K562 (cell line): ENCODE measurements at regions not wholly inside any gene's neighbourhood (a gene's known extent, or its start where the extent isn't known, plus 50 kb on each side); places are given as distances from the start of the nearest gene placed in this dataset.

Experiments
- ATAC-seq: fragments of 200-7000 bp; cut with Tn5 transposase; 3 replicates; pipeline ENCODE4 v1.9.1; 2020; ENCODE audit warnings: moderate library complexity
- BruUV-seq: library from RNA; stranded (reverse); fragments of 400-500 nt; replicated peaks from 2 replicates; lab custom pipeline; 2021; lab: Mats Ljungman, UMichigan
- CTCF ChIA-PET: fragments of 300-600 bp; formaldehyde crosslinking; extraction: SDS; loops from one replicate; lab custom pipeline; 2021; ENCODE audit warnings: low intra/inter-chr PET ratio; lab: Yijun Ruan, JAX
- POLR2A ChIA-PET: fragments of 300-600, 350-650 bp; sonication (Branson Sonifier 250); formaldehyde crosslinking; extraction: SDS; loops from one replicate; lab custom pipeline; 2021; ENCODE audit warnings: antibody characterized with exemption, inconsistent platforms; lab: Yijun Ruan, JAX
- DNase-seq, 4 experiments: peaks; one replicate each; pipeline versions ENCODE4 v3.0.0 to v3.0.0-alpha.2; 2011 to 2018; ENCODE audit warnings: low spot score in 3 of 4, mixed read lengths in 3 of 4; ENCODE audit errors: extremely low read depth in 1 of 4
- FAIRE-seq: peaks from 2 replicates; lab custom pipeline; 2011; peaks lifted over from hg19 to GRCh38; lab: Jason Lieb, UNC
- H2AFZ ChIP-seq: 2 replicates; pipeline ENCODE4 v1.6.0; 2011; ENCODE audit warnings: low read depth, low read length, control low read depth, inconsistent platforms
- H3K27ac ChIP-seq: fragments of 200-600 bp; 3 replicates; pipeline ENCODE4 v1.8.0; 2011; ENCODE audit warnings: low read depth, mild to moderate bottlenecking, control low read depth, inconsistent platforms, low read length, moderate library complexity, mixed read lengths; ENCODE audit errors: extremely low read depth
- H3K27me3 ChIP-seq, 2 experiments: fragments of 300-600 bp in 1 of 2; 2 replicates in 1 of 2; 3 replicates in 1 of 2; pipeline versions ENCODE4 v1.6.0 to v1.8.0; 2011; ENCODE audit warnings: inconsistent platforms in 2 of 2, low read length in 2 of 2, mild to moderate bottlenecking in 1 of 2, mixed read lengths in 1 of 2, moderate library complexity in 1 of 2; ENCODE audit not compliant: control insufficient read depth in 2 of 2, insufficient read depth in 2 of 2
- H3K36me3 ChIP-seq: fragments of 300-600 bp; 3 replicates; pipeline ENCODE4 v1.8.0; 2011; ENCODE audit warnings: mild to moderate bottlenecking, low read length, inconsistent platforms; ENCODE audit not compliant: control insufficient read depth, insufficient read depth
- H3K4me1 ChIP-seq, 2 experiments: fragments of 200-600 bp in 1 of 2; replicated peaks in 1 of 2; 2 replicates in 1 of 2; 3 replicates in 1 of 2; pipeline versions ENCODE4 v1.5.1 to v1.8.0; 2011; ENCODE audit warnings: inconsistent platforms in 2 of 2, low read length in 2 of 2, mild to moderate bottlenecking in 1 of 2, mixed read lengths in 1 of 2, moderate library complexity in 1 of 2; ENCODE audit not compliant: control insufficient read depth in 2 of 2, insufficient read depth in 2 of 2
- H3K4me2 ChIP-seq: 2 replicates; pipeline ENCODE4 v1.6.1; 2011; ENCODE audit warnings: low read length, control low read depth, inconsistent platforms, mixed read lengths; ENCODE audit not compliant: insufficient read depth
- H3K4me3 ChIP-seq: fragments of 200-600 bp; sonication (generic), shearing (Covaris generic); 2 replicates; pipeline ENCODE4 v1.5.1; 2016; ENCODE audit warnings: control low read depth, inconsistent platforms
- H3K79me2 ChIP-seq: fragments of 200-600 bp; 3 replicates; pipeline ENCODE4 v1.8.0; 2011; ENCODE audit warnings: low read length, inconsistent platforms; ENCODE audit not compliant: control insufficient read depth, insufficient read depth
- H3K9ac ChIP-seq, 2 experiments: 2 replicates each; pipeline versions ENCODE4 v1.6.0 to v1.6.1; 2011; ENCODE audit warnings: low read depth in 2 of 2, low read length in 2 of 2, control low read depth in 1 of 2, inconsistent platforms in 1 of 2, mild to moderate bottlenecking in 1 of 2, mixed read lengths in 1 of 2; ENCODE audit not compliant: insufficient read depth in 1 of 2
- H3K9me1 ChIP-seq: one replicate; pipeline ENCODE4 v1.6.0; 2011; ENCODE audit warnings: inconsistent platforms, mild to moderate bottlenecking, low read length, moderate library complexity; ENCODE audit not compliant: control insufficient read depth, insufficient read depth
- H3K9me3 ChIP-seq: replicated peaks from 2 replicates; pipeline ENCODE4 v1.5.1; 2011; ENCODE audit warnings: low read depth, low read length, inconsistent platforms; ENCODE audit not compliant: control insufficient read depth, insufficient read depth
- H4K20me1 ChIP-seq: replicated peaks from 2 replicates; pipeline ENCODE4 v1.6.1; 2011; ENCODE audit warnings: low read length, inconsistent platforms, mixed read lengths; ENCODE audit not compliant: control insufficient read depth, insufficient read depth
- BCL6 ChIP-seq: fragments of 250-450 bp; sonication (Bioruptor Pico); IDR thresholded peaks from 2 replicates; pipeline ENCODE4 v1.4.0; 2020
- ELK3 ChIP-seq: fragments of 450-650 bp; formaldehyde crosslinking; IDR thresholded peaks from 2 replicates; pipeline ENCODE4 v1.4.0; 2020; ENCODE audit warnings: mild to moderate bottlenecking
- FOS ChIP-seq: IDR thresholded peaks from 3 replicates; pipeline ENCODE4 v1.6.1; 2011; ENCODE audit not compliant: insufficient read length; ENCODE audit errors: extremely low read depth
- FUS ChIP-seq: fragments of 200-400 bp; formaldehyde crosslinking; optimal IDR thresholded peaks from 2 replicates; pipeline ENCODE3; 2017; ENCODE audit warnings: low read depth, low read length
- GATAD2A ChIP-seq: fragments of 450-650 bp; IDR thresholded peaks from 2 replicates; pipeline ENCODE4 v1.6.1; 2017
- LCOR ChIP-seq: sonication (generic); formaldehyde crosslinking; IDR thresholded peaks from 2 replicates; pipeline ENCODE4 v1.8.0; 2022; ENCODE audit warnings: mild to moderate bottlenecking, missing genetic modification reagents
- MED1 ChIP-seq: sonication (generic); formaldehyde crosslinking; IDR thresholded peaks from 2 replicates; pipeline ENCODE4 v1.8.1; 2023; ENCODE audit warnings: missing genetic modification reagents, borderline replicate concordance
- MYC ChIP-seq, 2 experiments: fragments of 250-450 bp in 1 of 2; sonication (Bioruptor Pico) in 1 of 2; IDR thresholded peaks; 2 replicates each; pipeline versions ENCODE4 v1.5.1 to v1.6.1; 2012 to 2021; ENCODE audit warnings: low read depth in 2 of 2, borderline replicate concordance in 1 of 2, improper control_type of control experiment in 1 of 2, low read length in 1 of 2, mild to moderate bottlenecking in 1 of 2, moderate library complexity in 1 of 2
- NR1H2 ChIP-seq: sonication (generic); formaldehyde crosslinking; IDR thresholded peaks from 2 replicates; pipeline ENCODE4 v1.4.0; 2020; ENCODE audit warnings: mild to moderate bottlenecking, missing genetic modification reagents
- NR4A1 ChIP-seq, 2 experiments: fragments of 250-450 bp in 1 of 2; fragments of 450-650 bp in 1 of 2; sonication (Bioruptor Pico) in 1 of 2; IDR thresholded peaks; 2 replicates each; pipeline versions ENCODE4 v1.4.0 to v1.6.1; 2016 to 2020; ENCODE audit warnings: mild to moderate bottlenecking in 2 of 2, missing compliant biosample characterization in 1 of 2, missing genetic modification characterization in 1 of 2, moderate library complexity in 1 of 2
- PHF8 ChIP-seq: fragments of 200-600 bp; sonication (generic); IDR thresholded peaks from 2 replicates; pipeline ENCODE4 v1.6.1; 2012; ENCODE audit warnings: mixed run types, mild to moderate bottlenecking, inconsistent platforms, low read length, moderate library complexity, borderline replicate concordance
- POLR2G ChIP-seq: fragments of 200-400 bp; formaldehyde crosslinking; IDR thresholded peaks from 2 replicates; pipeline ENCODE4 v1.6.1; 2017; ENCODE audit warnings: low read depth, mild to moderate bottlenecking, antibody characterized with exemption, low read length, moderate library complexity
- RBM14 ChIP-seq: fragments of 200-400 bp; formaldehyde crosslinking; IDR thresholded peaks from 2 replicates; pipeline ENCODE4 v1.6.1; 2018; ENCODE audit warnings: low read depth, mild to moderate bottlenecking, low read length, moderate library complexity, borderline replicate concordance; ENCODE audit not compliant: insufficient read depth
- SNRNP70 ChIP-seq: fragments of 200-400 bp; formaldehyde crosslinking; optimal IDR thresholded peaks from 2 replicates; pipeline ENCODE3; 2017; ENCODE audit warnings: low read depth, low read length
- TAF9B ChIP-seq: fragments of 450-650 bp; IDR thresholded peaks from 2 replicates; pipeline ENCODE4 v1.6.1; 2018; ENCODE audit warnings: mild to moderate bottlenecking; ENCODE audit not compliant: partially characterized antibody
- ZBTB17 ChIP-seq: fragments of 450-650 bp; formaldehyde crosslinking; IDR thresholded peaks from 2 replicates; pipeline ENCODE4 v1.4.0; 2020; ENCODE audit warnings: mild to moderate bottlenecking
- ZNF282 ChIP-seq: sonication (generic); formaldehyde crosslinking; IDR thresholded peaks from 2 replicates; pipeline ENCODE4 v1.8.1; 2023; ENCODE audit warnings: missing genetic modification reagents
- ZNF436 ChIP-seq: fragments of 250-450, 450-650 bp; sonication (Bioruptor Pico); formaldehyde crosslinking; IDR thresholded peaks from 2 replicates; pipeline ENCODE4 v1.7.0; 2020; ENCODE audit warnings: mild to moderate bottlenecking
- WGBS: fragments of 100-300 bp; shearing (Covaris generic); methylation state at CpG from one replicate; pipeline ENCODE4 v1.1.6; 2016; ENCODE audit warnings: low coverage, mixed read lengths; ENCODE audit not compliant: insufficient coverage; ENCODE audit errors: missing lambda C conversion rate; 5-methylcytosine and 5-hydroxymethylcytosine counted together
- in situ Hi-C: fragments of 300-500 bp; cut with MboI; formaldehyde crosslinking; loops from 4 replicates; pipeline ENCODE4 v1.15.0; 2018; ENCODE audit warnings: inconsistent platforms, mixed read lengths
- intact Hi-C: fragments of 100-400 bp; cut with micrococcal nuclease; formaldehyde crosslinking; loops from 2 replicates; pipeline ENCODE4 v1.14.2; 2022
- TF ChIP-seq, protein P1 (sequence below): fragments of 450-650 bp; IDR thresholded peaks from 2 replicates; pipeline ENCODE4 v1.6.1; 2016; ENCODE audit warnings: mild to moderate bottlenecking

DNA sequence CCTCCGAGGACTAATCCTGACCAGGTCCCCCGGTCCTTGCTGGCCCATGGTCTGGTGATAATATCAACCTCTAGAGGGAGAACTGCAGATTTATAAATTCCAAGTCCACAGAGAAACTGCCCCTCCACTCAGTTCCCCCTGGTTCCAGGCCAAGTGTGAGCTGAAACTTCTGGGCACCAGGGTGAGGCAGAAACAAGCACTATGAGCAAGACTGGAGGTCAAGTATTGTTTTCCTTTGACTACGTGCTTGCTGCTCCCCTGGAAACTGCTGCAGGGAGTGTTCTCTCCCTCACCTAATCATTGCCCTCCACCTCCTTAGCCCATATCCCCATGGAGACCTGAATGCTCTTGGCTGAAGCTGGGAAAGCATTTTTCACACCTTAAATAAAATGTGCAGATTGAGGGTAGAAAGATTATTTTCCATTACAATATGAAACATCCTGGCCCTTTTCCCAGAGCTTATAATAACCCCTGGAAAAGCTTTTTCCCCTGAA is 135.2 kb downstream of the RDH14 start:
- POLR2A ChIA-PET = no interaction called here
- no peak for ATAC-seq
- Histone ChIP-seq H3K79me2 (no peaks in the 10 kb centered on the region), H3K4me3 (no peak overlapping the region), H3K4me1 (no peaks in the 10 kb centered on the region), H3K9ac (no peak overlapping the region), H3K4me2 (no peak overlapping the region), H3K9me1 (no peaks in the 10 kb centered on the region), H3K9me3 (no peaks in the 10 kb centered on the region), H2AFZ (no peak overlapping the region), H3K27me3 (no peaks in the 10 kb centered on the region), H4K20me1 (no peaks in the 10 kb centered on the region), H3K27ac (no peak overlapping the region), H3K36me3 (no peaks in the 10 kb centered on the region)
- in situ Hi-C loops = loop anchor here (25.0 kb wide), 1 partner anchor 937 kb away; the partner anchor contains the start of gene OSR1
- CTCF ChIA-PET = no interaction called here
- no TSS peak for BruUV-seq
- intact Hi-C loops = no loop called here
- DNase-seq = no peak
- 2% methylated on average over 3 of the region's 3 CpGs for WGBS
- FAIRE-seq = no peak
- TF ChIP-seq ZNF436 (CRISPR knock-in tag) = no peak
- TF ChIP-seq GATAD2A = no peak
- no peak for TF ChIP-seq LCOR (CRISPR knock-in tag)
- no peak for TF ChIP-seq ZNF282 (CRISPR knock-in tag)
- TF ChIP-seq PHF8 = no peak
- TF ChIP-seq ZBTB17 (CRISPR knock-in tag) = no peak
- TF ChIP-seq MED1 (CRISPR knock-in tag) = no peak
- TF ChIP-seq FUS = no peak
- TF ChIP-seq, protein P1, sequence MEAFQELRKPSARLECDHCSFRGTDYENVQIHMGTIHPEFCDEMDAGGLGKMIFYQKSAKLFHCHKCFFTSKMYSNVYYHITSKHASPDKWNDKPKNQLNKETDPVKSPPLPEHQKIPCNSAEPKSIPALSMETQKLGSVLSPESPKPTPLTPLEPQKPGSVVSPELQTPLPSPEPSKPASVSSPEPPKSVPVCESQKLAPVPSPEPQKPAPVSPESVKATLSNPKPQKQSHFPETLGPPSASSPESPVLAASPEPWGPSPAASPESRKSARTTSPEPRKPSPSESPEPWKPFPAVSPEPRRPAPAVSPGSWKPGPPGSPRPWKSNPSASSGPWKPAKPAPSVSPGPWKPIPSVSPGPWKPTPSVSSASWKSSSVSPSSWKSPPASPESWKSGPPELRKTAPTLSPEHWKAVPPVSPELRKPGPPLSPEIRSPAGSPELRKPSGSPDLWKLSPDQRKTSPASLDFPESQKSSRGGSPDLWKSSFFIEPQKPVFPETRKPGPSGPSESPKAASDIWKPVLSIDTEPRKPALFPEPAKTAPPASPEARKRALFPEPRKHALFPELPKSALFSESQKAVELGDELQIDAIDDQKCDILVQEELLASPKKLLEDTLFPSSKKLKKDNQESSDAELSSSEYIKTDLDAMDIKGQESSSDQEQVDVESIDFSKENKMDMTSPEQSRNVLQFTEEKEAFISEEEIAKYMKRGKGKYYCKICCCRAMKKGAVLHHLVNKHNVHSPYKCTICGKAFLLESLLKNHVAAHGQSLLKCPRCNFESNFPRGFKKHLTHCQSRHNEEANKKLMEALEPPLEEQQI = no peak
- no peak for TF ChIP-seq TAF9B
- no peak for TF ChIP-seq FOS
- TF ChIP-seq MYC (IDR thresholded peaks at IDR 0.05; ENCODE audit: low read depth, low read length) = no peak
- TF ChIP-seq MYC (CRISPR knock-in tag; IDR thresholded peaks at IDR 0.05; ENCODE audit: borderline replicate concordance, low read depth) = no peak
- no peak for TF ChIP-seq NR4A1 (CRISPR knock-in tag; IDR thresholded peaks at IDR 0.05)
- no peak for TF ChIP-seq NR4A1 (tag; IDR thresholded peaks at IDR 0.05)
- TF ChIP-seq ELK3 (CRISPR knock-in tag) = no peak
- no peak for TF ChIP-seq BCL6 (CRISPR knock-in tag)
- TF ChIP-seq NR1H2 (CRISPR knock-in tag) = no peak
- TF ChIP-seq POLR2G = no peak
- no peak for TF ChIP-seq RBM14
- TF ChIP-seq SNRNP70 = no peak
